ENCODE measurements at regions not wholly inside any gene's neighbourhood (a gene's known extent, or its start where the extent isn't known, plus 50 kb on each side); places are given as distances from the start of the nearest gene placed in this dataset.

DNA sequence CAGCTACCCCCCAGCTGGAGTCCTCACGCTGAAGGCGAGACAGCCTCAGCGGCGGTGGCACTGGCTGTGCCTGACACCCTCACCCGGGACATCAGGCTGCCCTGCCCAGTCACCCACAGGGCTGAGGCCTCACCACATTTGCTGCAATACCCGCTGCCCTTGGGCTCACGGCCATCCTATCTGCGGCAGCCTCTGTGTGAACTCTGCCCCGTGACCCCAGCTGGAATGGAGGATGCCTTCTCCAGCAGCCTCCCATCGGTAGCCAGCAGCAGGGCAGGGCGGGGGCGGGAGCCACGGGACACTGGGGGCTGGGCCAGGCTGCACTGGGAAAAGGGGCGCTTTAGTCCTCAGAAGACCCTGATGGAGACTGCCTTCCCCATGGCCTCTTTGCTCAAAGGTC is 112.4 kb upstream of the ZBTB40 start:
- H3K36me3 ChIP-seq (ENCODE audit: control insufficient read depth, insufficient read depth, low read length), result no peaks in the 10 kb centered on the region
- TF ChIP-seq, protein P1, sequence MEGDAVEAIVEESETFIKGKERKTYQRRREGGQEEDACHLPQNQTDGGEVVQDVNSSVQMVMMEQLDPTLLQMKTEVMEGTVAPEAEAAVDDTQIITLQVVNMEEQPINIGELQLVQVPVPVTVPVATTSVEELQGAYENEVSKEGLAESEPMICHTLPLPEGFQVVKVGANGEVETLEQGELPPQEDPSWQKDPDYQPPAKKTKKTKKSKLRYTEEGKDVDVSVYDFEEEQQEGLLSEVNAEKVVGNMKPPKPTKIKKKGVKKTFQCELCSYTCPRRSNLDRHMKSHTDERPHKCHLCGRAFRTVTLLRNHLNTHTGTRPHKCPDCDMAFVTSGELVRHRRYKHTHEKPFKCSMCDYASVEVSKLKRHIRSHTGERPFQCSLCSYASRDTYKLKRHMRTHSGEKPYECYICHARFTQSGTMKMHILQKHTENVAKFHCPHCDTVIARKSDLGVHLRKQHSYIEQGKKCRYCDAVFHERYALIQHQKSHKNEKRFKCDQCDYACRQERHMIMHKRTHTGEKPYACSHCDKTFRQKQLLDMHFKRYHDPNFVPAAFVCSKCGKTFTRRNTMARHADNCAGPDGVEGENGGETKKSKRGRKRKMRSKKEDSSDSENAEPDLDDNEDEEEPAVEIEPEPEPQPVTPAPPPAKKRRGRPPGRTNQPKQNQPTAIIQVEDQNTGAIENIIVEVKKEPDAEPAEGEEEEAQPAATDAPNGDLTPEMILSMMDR (IDR thresholded peaks at IDR 0.05; ENCODE audit: insufficient read depth, low read length, severe bottlenecking), result no peak
- FAIRE-seq, result no peak
- DNase-seq (ENCODE audit: low read depth), result no peak
- peaks cover 12% of the 10 kb centered on the region for H3K27me3 ChIP-seq (ENCODE audit: control insufficient read depth, insufficient read depth, low read length)
- no peak overlapping the region for H3K4me3 ChIP-seq (ENCODE audit: low read depth, low read length)

DNA sequence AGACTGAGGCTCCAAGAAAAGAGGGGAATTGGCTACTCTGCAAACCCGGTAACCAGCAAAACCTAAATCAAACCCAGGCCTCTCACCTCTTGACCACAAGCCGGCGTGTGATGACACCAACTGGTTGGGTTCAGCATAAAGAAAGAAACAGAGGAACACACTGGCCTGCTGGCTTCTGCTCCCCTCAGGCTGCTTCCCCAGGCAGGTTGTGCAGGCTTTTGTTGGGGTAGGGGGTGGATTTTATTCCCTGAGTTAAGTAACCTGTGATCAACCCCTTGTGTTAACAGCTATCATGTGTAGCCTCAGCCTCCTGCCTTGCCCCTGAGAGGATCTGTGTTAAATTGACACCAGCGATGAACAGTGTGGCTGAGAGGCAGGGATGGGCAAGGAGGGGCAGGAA is 111.6 kb upstream of the ZBTB40 start:
- DNase-seq (ENCODE audit: low read depth), result no peak
- no peak overlapping the region for H3K4me3 ChIP-seq (ENCODE audit: low read depth, low read length)
- TF ChIP-seq, protein P1 (IDR thresholded peaks at IDR 0.05; ENCODE audit: insufficient read depth, low read length, severe bottlenecking), result no peak
- peaks cover 13% of the 10 kb centered on the region for H3K27me3 ChIP-seq (ENCODE audit: control insufficient read depth, insufficient read depth, low read length)
- FAIRE-seq, result no peak
- H3K36me3 ChIP-seq (ENCODE audit: control insufficient read depth, insufficient read depth, low read length), result no peaks in the 10 kb centered on the region

DNA sequence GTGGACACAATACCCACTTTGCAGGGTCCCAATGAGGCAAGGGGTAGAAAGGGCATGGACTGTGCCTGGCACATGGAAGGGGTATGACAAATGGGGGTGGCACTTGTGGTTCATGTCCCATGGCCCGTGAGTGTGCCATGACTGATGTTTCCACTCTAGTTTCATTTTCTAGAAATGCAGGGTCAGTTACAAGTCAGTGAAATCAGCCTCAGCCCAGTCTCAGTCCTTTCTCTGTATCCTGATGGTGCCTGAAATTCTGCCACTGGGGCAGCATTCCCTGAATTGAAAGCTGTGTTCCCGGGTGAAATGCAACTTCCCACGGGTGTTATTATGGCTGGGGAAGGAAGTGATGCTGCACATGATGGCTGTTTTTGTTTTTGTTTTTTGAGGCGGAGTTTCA is 110.8 kb upstream of the ZBTB40 start:
- H3K27me3 ChIP-seq (ENCODE audit: control insufficient read depth, insufficient read depth, low read length), result peaks cover 16% of the 10 kb centered on the region
- FAIRE-seq, result no peak
- H3K36me3 ChIP-seq (ENCODE audit: control insufficient read depth, insufficient read depth, low read length), result no peaks in the 10 kb centered on the region
- no peak overlapping the region for H3K4me3 ChIP-seq (ENCODE audit: low read depth, low read length)
- TF ChIP-seq, protein P1 (IDR thresholded peaks at IDR 0.05; ENCODE audit: insufficient read depth, low read length, severe bottlenecking), result no peak
- no peak for DNase-seq (ENCODE audit: low read depth)

DNA sequence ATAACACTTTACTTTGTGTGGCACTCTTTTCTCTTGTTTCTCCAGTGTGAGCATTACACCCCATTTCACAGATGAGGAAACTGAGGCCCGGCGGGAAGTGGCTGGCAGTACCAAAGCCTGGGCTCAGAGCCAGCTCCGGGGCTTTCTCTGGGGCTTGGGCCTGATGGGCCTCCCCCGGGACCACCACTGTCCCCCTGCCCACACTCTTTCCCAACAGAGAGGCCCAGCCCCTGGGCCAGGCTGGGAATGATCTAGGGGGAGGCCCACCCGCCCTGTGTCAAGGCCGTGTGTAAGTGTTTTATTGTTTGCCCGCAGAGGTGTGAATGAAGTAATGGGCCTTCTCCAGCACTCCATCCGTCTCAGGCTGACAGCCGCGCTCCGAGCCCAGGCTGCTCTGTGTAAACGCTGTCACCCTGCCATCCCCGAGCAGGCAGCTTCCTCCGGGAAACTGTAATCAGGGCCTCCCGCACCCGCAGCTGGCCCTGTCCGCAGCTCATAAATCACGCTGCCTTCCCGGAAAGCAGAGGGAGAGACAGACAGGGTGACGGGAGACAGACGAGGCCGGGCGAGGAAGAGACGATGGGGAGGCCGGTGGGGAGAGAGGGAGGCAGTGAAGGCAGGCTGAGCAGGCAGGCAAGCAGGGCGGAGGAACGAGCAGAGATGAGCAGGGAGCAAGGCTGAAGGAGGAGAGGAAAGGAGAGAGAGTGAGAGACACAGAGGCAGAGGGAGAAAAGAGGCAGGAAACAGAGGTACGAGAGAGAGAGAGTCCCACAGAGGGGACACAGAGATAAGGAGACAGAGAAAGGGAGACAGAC is 109.7 kb upstream of the ZBTB40 start:
- TF ChIP-seq, protein P1 (IDR thresholded peaks at IDR 0.05; ENCODE audit: insufficient read depth, low read length, severe bottlenecking), result no peak
- DNase-seq (ENCODE audit: low read depth) (no peak), FAIRE-seq (no peak)
- no peaks in the 10 kb centered on the region for H3K36me3 ChIP-seq (ENCODE audit: control insufficient read depth, insufficient read depth, low read length)
- peaks cover 19% of the 10 kb centered on the region for H3K27me3 ChIP-seq (ENCODE audit: control insufficient read depth, insufficient read depth, low read length)
- H3K4me3 ChIP-seq (ENCODE audit: low read depth, low read length), result no peak overlapping the region

DNA sequence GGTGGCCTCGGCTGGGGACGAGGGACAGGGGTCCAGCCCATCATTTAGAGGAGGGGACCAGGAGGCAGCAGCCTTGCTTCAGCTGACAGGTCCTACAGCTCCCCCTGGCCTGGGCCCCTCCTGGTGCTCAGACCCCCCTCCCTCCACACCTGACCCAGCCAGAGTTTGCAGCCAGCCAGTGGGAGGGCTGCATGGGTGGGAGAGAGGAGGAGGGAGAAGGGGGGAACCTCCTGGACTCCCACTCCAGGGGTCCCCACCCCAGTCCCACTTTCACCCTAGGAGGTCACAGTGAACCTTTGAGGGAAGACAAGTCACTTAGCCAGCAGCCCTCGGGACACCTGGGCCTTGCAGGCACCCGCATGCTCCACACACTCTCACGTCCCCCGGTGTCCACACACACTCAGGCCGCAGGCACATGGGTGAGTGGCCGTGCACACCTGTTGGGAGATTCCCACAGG is 108.9 kb upstream of the ZBTB40 start:
- FAIRE-seq (no peak), DNase-seq (ENCODE audit: low read depth) (no peak)
- no peaks in the 10 kb centered on the region for H3K36me3 ChIP-seq (ENCODE audit: control insufficient read depth, insufficient read depth, low read length)
- H3K27me3 ChIP-seq (ENCODE audit: control insufficient read depth, insufficient read depth, low read length), result peaks cover 19% of the 10 kb centered on the region
- TF ChIP-seq, protein P1 (IDR thresholded peaks at IDR 0.05; ENCODE audit: insufficient read depth, low read length, severe bottlenecking), result no peak
- H3K4me3 ChIP-seq (ENCODE audit: low read depth, low read length), result no peak overlapping the region
